ENCODE measurements at regions not wholly inside any gene's neighbourhood (a gene's known extent, or its start where the extent isn't known, plus 50 kb on each side); places are given as distances from the start of the nearest gene placed in this dataset.

GRCh38 chr11:80448709-80449108 is 1007.9 kb upstream of the TENM4 start:
- H3K9me3 ChIP-seq (ENCODE audit: control insufficient read depth in 4 of 4, insufficient read depth in 3 of 4, low read length in 3 of 4): no peaks in the 10 kb centered on the region
- WGBS, 2 donors: 77 to 81% methylated on average over 2 of the region's 2 CpGs
- TF ChIP-seq CTCF (IDR thresholded peaks at IDR 0.05; ENCODE audit: control extremely low read depth, extremely low read depth): no peak

GRCh38 chr11:80443177-80443576 is 1002.3 kb upstream of the TENM4 start:
- TF ChIP-seq CTCF (IDR thresholded peaks at IDR 0.05; ENCODE audit: control extremely low read depth, extremely low read depth): no peak
- 51 to 71% methylated on average over 2 of the region's 2 CpGs for WGBS, 2 donors

More at GRCh38 chr11:80448709-80449108, 1007.9 kb upstream of the TENM4 start:
- no peak overlapping the region for H3K4me3 ChIP-seq
- H3K27me3 ChIP-seq (ENCODE audit: control insufficient read depth in 3 of 3, insufficient read depth in 3 of 3, low read length in 2 of 3): no peaks in the 10 kb centered on the region
- no peak for ATAC-seq (ENCODE audit: insufficient read depth, low FRiP score)
- H3K27ac ChIP-seq (ENCODE audit: low read depth in 1 of 2, low read length in 1 of 2): no peak overlapping the region
- H3K4me1 ChIP-seq (ENCODE audit: control insufficient read depth in 5 of 5, insufficient read depth in 5 of 5, low read length in 5 of 5): no peaks in the 10 kb centered on the region
- no peaks in the 10 kb centered on the region for H3K36me3 ChIP-seq (ENCODE audit: control insufficient read depth in 4 of 4, insufficient read depth in 4 of 4, low read length in 4 of 4)
- no peak overlapping the region for H3K9ac ChIP-seq (ENCODE audit: insufficient read depth in 1 of 2, low read length in 2 of 2)
- no peak for DNase-seq

GRCh38 chr11:80441821-80442220 is 1001.0 kb upstream of the TENM4 start:
- no peaks in the 10 kb centered on the region for H3K4me1 ChIP-seq (ENCODE audit: control insufficient read depth in 5 of 5, insufficient read depth in 5 of 5, low read length in 5 of 5)
- no peaks in the 10 kb centered on the region for H3K9me3 ChIP-seq (ENCODE audit: control insufficient read depth in 4 of 4, insufficient read depth in 3 of 4, low read length in 3 of 4)
- no peak overlapping the region for H3K4me3 ChIP-seq
- 77 to 81% methylated on average over 3 of the region's 3 CpGs for WGBS, 2 donors
- no peak overlapping the region for H3K27ac ChIP-seq (ENCODE audit: low read depth in 1 of 2, low read length in 1 of 2)
- no peak for TF ChIP-seq CTCF (IDR thresholded peaks at IDR 0.05; ENCODE audit: control extremely low read depth, extremely low read depth)
- no peak overlapping the region for H3K9ac ChIP-seq (ENCODE audit: insufficient read depth in 1 of 2, low read length in 2 of 2)
- DNase-seq: no peak
- no peaks in the 10 kb centered on the region for H3K36me3 ChIP-seq (ENCODE audit: control insufficient read depth in 4 of 4, insufficient read depth in 4 of 4, low read length in 4 of 4)
- H3K27me3 ChIP-seq (ENCODE audit: control insufficient read depth in 3 of 3, insufficient read depth in 3 of 3, low read length in 2 of 3): no peaks in the 10 kb centered on the region
- ATAC-seq (ENCODE audit: insufficient read depth, low FRiP score): no peak

More at GRCh38 chr11:80443177-80443576, 1002.3 kb upstream of the TENM4 start:
- H3K4me1 ChIP-seq (ENCODE audit: control insufficient read depth in 5 of 5, insufficient read depth in 5 of 5, low read length in 5 of 5): no peaks in the 10 kb centered on the region
- DNase-seq: no peak
- no peak for ATAC-seq (ENCODE audit: insufficient read depth, low FRiP score)
- H3K9me3 ChIP-seq (ENCODE audit: control insufficient read depth in 4 of 4, insufficient read depth in 3 of 4, low read length in 3 of 4): no peaks in the 10 kb centered on the region
- no peaks in the 10 kb centered on the region for H3K36me3 ChIP-seq (ENCODE audit: control insufficient read depth in 4 of 4, insufficient read depth in 4 of 4, low read length in 4 of 4)
- no peak overlapping the region for H3K27ac ChIP-seq (ENCODE audit: low read depth in 1 of 2, low read length in 1 of 2)
- no peak overlapping the region for H3K4me3 ChIP-seq
- H3K9ac ChIP-seq (ENCODE audit: insufficient read depth in 1 of 2, low read length in 2 of 2): no peak overlapping the region
- H3K27me3 ChIP-seq (ENCODE audit: control insufficient read depth in 3 of 3, insufficient read depth in 3 of 3, low read length in 2 of 3): no peaks in the 10 kb centered on the region

GRCh38 chr11:80440835-80441234 is 1000.0 kb upstream of the TENM4 start:
- no peaks in the 10 kb centered on the region for H3K27me3 ChIP-seq (ENCODE audit: control insufficient read depth in 3 of 3, insufficient read depth in 3 of 3, low read length in 2 of 3)
- no peaks in the 10 kb centered on the region for H3K9me3 ChIP-seq (ENCODE audit: control insufficient read depth in 4 of 4, insufficient read depth in 3 of 4, low read length in 3 of 4)
- no peak overlapping the region for H3K27ac ChIP-seq (ENCODE audit: low read depth in 1 of 2, low read length in 1 of 2)
- no peak overlapping the region for H3K4me3 ChIP-seq
- no peak for TF ChIP-seq CTCF (IDR thresholded peaks at IDR 0.05; ENCODE audit: control extremely low read depth, extremely low read depth)
- no peaks in the 10 kb centered on the region for H3K4me1 ChIP-seq (ENCODE audit: control insufficient read depth in 5 of 5, insufficient read depth in 5 of 5, low read length in 5 of 5)
- ATAC-seq (ENCODE audit: insufficient read depth, low FRiP score) (no peak), DNase-seq (no peak)
- no peak overlapping the region for H3K9ac ChIP-seq (ENCODE audit: insufficient read depth in 1 of 2, low read length in 2 of 2)
- 65 to 83% methylated on average over 4 of the region's 4 CpGs for WGBS, 2 donors
- H3K36me3 ChIP-seq (ENCODE audit: control insufficient read depth in 4 of 4, insufficient read depth in 4 of 4, low read length in 4 of 4): no peaks in the 10 kb centered on the region

Data from lung (tissue), 11 donors.